IMR-90 (cell line): ENCODE measurements at regions not wholly inside any gene's neighbourhood (a gene's known extent, or its start where the extent isn't known, plus 50 kb on each side); places are given as distances from the start of the nearest gene placed in this dataset.

Source experiments
- ATAC-seq: fragments of 200-7000 bp; cut with Tn5 transposase; 2 replicates; pipeline ENCODE4 v1.9.1; 2020; ENCODE audit warnings: low read depth, mild to moderate bottlenecking, moderate library complexity
- BruUV-seq: library from RNA; stranded (reverse); fragments of 400-500 nt; replicated peaks from 2 replicates; lab custom pipeline; 2021; lab: Mats Ljungman, UMichigan
- CTCF ChIA-PET: fragments of 300-600 bp; formaldehyde crosslinking; extraction: SDS; loops from one replicate; lab custom pipeline; 2021; ENCODE audit warnings: antibody characterized with exemption; lab: Yijun Ruan, JAX
- POLR2A ChIA-PET: fragments of 300-600 bp; sonication (Branson Sonifier 250); formaldehyde crosslinking; loops from one replicate; lab custom pipeline; 2022; ENCODE audit warnings: antibody characterized with exemption; ENCODE audit not compliant: unreplicated experiment; lab: Charles Lee
- DNase-seq: peaks from one replicate; pipeline ENCODE4 v3.0.0; 2013
- H2AFZ ChIP-seq: replicated peaks from 2 replicates; pipeline ENCODE3; 2013; ENCODE audit warnings: low read length, mild to moderate bottlenecking; ENCODE audit not compliant: poor library complexity
- H2AK5ac ChIP-seq: 2 replicates; pipeline ENCODE4 v1.6.1; 2013; ENCODE audit warnings: low read depth, low read length, inconsistent platforms
- H2AK9ac ChIP-seq: replicated peaks from 2 replicates; pipeline ENCODE3; 2013; ENCODE audit warnings: mild to moderate bottlenecking, low read depth, low read length, moderate library complexity; ENCODE audit not compliant: poor library complexity
- H2BK120ac ChIP-seq: 2 replicates; pipeline ENCODE4 v1.6.1; 2013; ENCODE audit warnings: low read depth, low read length, inconsistent platforms
- H2BK15ac ChIP-seq: 3 replicates; pipeline ENCODE4 v1.6.1; 2013; ENCODE audit warnings: low read depth, low read length, inconsistent platforms
- H2BK20ac ChIP-seq: 2 replicates; pipeline ENCODE4 v1.6.1; 2013; ENCODE audit warnings: low read depth, mild to moderate bottlenecking, inconsistent platforms, low read length, moderate library complexity
- H2BK5ac ChIP-seq: 2 replicates; pipeline ENCODE4 v1.6.1; 2013; ENCODE audit warnings: mild to moderate bottlenecking, low read depth, low read length, inconsistent platforms; ENCODE audit not compliant: poor library complexity, severe bottlenecking
- H3K14ac ChIP-seq: replicated peaks from 2 replicates; pipeline ENCODE4 v1.6.1; 2013; ENCODE audit warnings: low read depth, low read length, inconsistent platforms
- H3K18ac ChIP-seq: 2 replicates; pipeline ENCODE4 v1.6.1; 2013; ENCODE audit warnings: low read depth, low read length, control low read depth
- H3K23ac ChIP-seq: 2 replicates; pipeline ENCODE4 v1.6.1; 2013; ENCODE audit warnings: low read depth, low read length, inconsistent platforms
- H3K27ac ChIP-seq: 2 replicates; pipeline ENCODE4 v1.5.1; 2013; ENCODE audit warnings: mild to moderate bottlenecking, control low read depth, low read length; ENCODE audit not compliant: insufficient read depth
- H3K27me3 ChIP-seq: 2 replicates; pipeline ENCODE4 v1.6.1; 2013; ENCODE audit warnings: low read length; ENCODE audit not compliant: control insufficient read depth, insufficient read depth
- H3K36me3 ChIP-seq: 2 replicates; pipeline ENCODE4 v1.6.1; 2013; ENCODE audit warnings: low read length, mixed read lengths; ENCODE audit not compliant: control insufficient read depth, insufficient read depth
- H3K4ac ChIP-seq: 2 replicates; pipeline ENCODE4 v1.6.1; 2013; ENCODE audit warnings: low read depth, low read length, inconsistent platforms
- H3K4me1 ChIP-seq: 2 replicates; pipeline ENCODE4 v1.6.1; 2013; ENCODE audit warnings: low read length, mixed read lengths; ENCODE audit not compliant: control insufficient read depth, insufficient read depth
- H3K4me2 ChIP-seq: 2 replicates; pipeline ENCODE4 v1.6.1; 2013; ENCODE audit warnings: low read depth, mild to moderate bottlenecking, control low read depth, low read length, moderate library complexity
- H3K4me3 ChIP-seq: 2 replicates; pipeline ENCODE4 v1.5.1; 2013; ENCODE audit warnings: low read depth, mild to moderate bottlenecking, control low read depth, low read length, moderate library complexity; ENCODE audit not compliant: insufficient read depth
- H3K56ac ChIP-seq: 2 replicates; pipeline ENCODE4 v1.6.1; 2013; ENCODE audit warnings: low read length, inconsistent platforms; ENCODE audit not compliant: insufficient read depth; ENCODE audit errors: extremely low read depth
- H3K79me1 ChIP-seq, 2 experiments: 2 replicates each; pipeline ENCODE4 v1.6.1; 2013; ENCODE audit warnings: low read length in 2 of 2, inconsistent platforms in 1 of 2, low read depth in 1 of 2
- H3K9ac ChIP-seq: 2 replicates; pipeline ENCODE4 v1.6.1; 2013; ENCODE audit warnings: low read depth, low read length, control low read depth
- H3K9me1 ChIP-seq: 2 replicates; pipeline ENCODE4 v1.6.1; 2013; ENCODE audit warnings: low read length, inconsistent platforms; ENCODE audit not compliant: insufficient read depth
- H3K9me3 ChIP-seq: 2 replicates; pipeline ENCODE4 v1.6.1; 2013; ENCODE audit warnings: low read length; ENCODE audit not compliant: control insufficient read depth, insufficient read depth
- H4K20me1 ChIP-seq: 2 replicates; pipeline ENCODE4 v1.6.1; 2013; ENCODE audit warnings: low read length, inconsistent platforms; ENCODE audit not compliant: insufficient read depth
- H4K5ac ChIP-seq: 2 replicates; pipeline ENCODE4 v1.6.1; 2013; ENCODE audit warnings: mild to moderate bottlenecking, low read depth, low read length, control low read depth
- H4K8ac ChIP-seq, 2 experiments: 2 replicates each; pipeline ENCODE4 v1.6.1; 2013; ENCODE audit warnings: low read depth in 2 of 2, low read length in 2 of 2, control low read depth in 1 of 2, inconsistent platforms in 1 of 2
- H4K91ac ChIP-seq: 2 replicates; pipeline ENCODE4 v1.6.1; 2013; ENCODE audit warnings: low read depth, low read length, inconsistent platforms; ENCODE audit not compliant: insufficient read depth
- CEBPB ChIP-seq: IDR thresholded peaks from 2 replicates; pipeline ENCODE4 v1.6.1; 2012; ENCODE audit warnings: low read depth, low read length, improper control_type of control experiment
- WGBS, 2 experiments: methylation state at CpG; one replicate each; pipeline versions ENCODE4 v1.1.5 to v1.1.7; 2013; ENCODE audit warnings: missing lambda C conversion rate in 2 of 2; ENCODE audit not compliant: insufficient read length in 1 of 2; ENCODE audit errors: extremely low coverage in 2 of 2; 5-methylcytosine and 5-hydroxymethylcytosine counted together
- dilution Hi-C: fragments of 300-500 bp; cut with HindIII; formaldehyde crosslinking; loops from one replicate; pipeline ENCODE4 v1.14.3; 2018; ENCODE audit warnings: low sequenced_read_pairs; ENCODE audit not compliant: unreplicated experiment
- in situ Hi-C: fragments of 300-500 bp; cut with MboI; formaldehyde crosslinking; loops from 3 replicates; pipeline ENCODE4 v1.14.3; 2019; ENCODE audit warnings: low sequenced_read_pairs, inconsistent platforms, mixed read lengths
- intact Hi-C: fragments of 100-400 bp; cut with micrococcal nuclease; formaldehyde crosslinking; loops from 2 replicates; pipeline ENCODE4 v1.10.0; 2022

GRCh38 chr11:12602421-12602820 is 71.8 kb upstream of the TEAD1 start:
- no peak overlapping the region for H3K27ac ChIP-seq
- no peak for DNase-seq
- no peaks in the 10 kb centered on the region for H3K79me1 ChIP-seq
- H3K9me3 ChIP-seq = no peaks in the 10 kb centered on the region
- no peak overlapping the region for H2BK15ac ChIP-seq
- no peak overlapping the region for H3K9ac ChIP-seq
- H3K4ac ChIP-seq = no peak overlapping the region
- CTCF ChIA-PET = no interaction called here
- intact Hi-C loops = no loop called here
- no TSS peak for BruUV-seq
- POLR2A ChIA-PET = no interaction called here
- no peak overlapping the region for H4K5ac ChIP-seq
- H4K20me1 ChIP-seq = no peaks in the 10 kb centered on the region
- no peak overlapping the region for H2AK5ac ChIP-seq
- H3K14ac ChIP-seq = no peak overlapping the region
- H3K4me1 ChIP-seq = peaks cover 2% of the 10 kb centered on the region
- no peak overlapping the region for H2BK20ac ChIP-seq
- H3K9me1 ChIP-seq = no peaks in the 10 kb centered on the region; the same call in 1 of the 2 replicates
- H2BK120ac ChIP-seq = no peak overlapping the region
- no peak overlapping the region for H2AK9ac ChIP-seq
- in situ Hi-C loops = no loop called here
- no peak overlapping the region for H3K4me3 ChIP-seq
- no peak overlapping the region for H3K23ac ChIP-seq
- TF ChIP-seq CEBPB = no peak
- no peaks in the 10 kb centered on the region for H3K27me3 ChIP-seq
- no peak overlapping the region for H3K56ac ChIP-seq
- H4K91ac ChIP-seq = no peak overlapping the region
- ATAC-seq = no peak
- H2BK5ac ChIP-seq = no peak overlapping the region
- WGBS, 2 experiments = 0% methylated on average over 1 of the region's 4 CpGs; no CpG with 5 or more reads in 1 of the 2 experiments
- H2AFZ ChIP-seq = no peak overlapping the region
- dilution Hi-C loops = no loop called here
- no peak overlapping the region for H3K18ac ChIP-seq
- H3K4me2 ChIP-seq = no peak overlapping the region
- H3K36me3 ChIP-seq = no peaks in the 10 kb centered on the region
- H4K8ac ChIP-seq = no peak overlapping the region
